ENCODE measurements at regions not wholly inside any gene's neighbourhood (a gene's known extent, or its start where the extent isn't known, plus 50 kb on each side); places are given as distances from the start of the nearest gene placed in this dataset.
"Not testable (repeated sequence)": the region's sequence is repeated elsewhere in the genome, so short reads cannot be mapped to it uniquely, and the experiment has no call there.

GRCh38 chr2:37759989-37760388 lies 88.5 kb upstream of the CDC42EP3 start:
- TF ChIP-seq POLR2AphosphoS5 (IDR thresholded peaks at IDR 0.05); CTCF (IDR thresholded peaks at IDR 0.05; ENCODE audit: poor library complexity, severe bottlenecking): not testable (repeated sequence)

Measured in neural cell (in vitro differentiated cells).